GM12891 (cell line): ENCODE measurements at regions not wholly inside any gene's neighbourhood (a gene's known extent, or its start where the extent isn't known, plus 50 kb on each side); places are given as distances from the start of the nearest gene placed in this dataset.

Source experiments
- POLR2A ChIP-seq: IDR thresholded peaks from 2 replicates; pipeline ENCODE4 v1.6.1; 2011; ENCODE audit warnings: low read depth, low read length, control low read depth
- POLR2AphosphoS5 ChIP-seq: IDR thresholded peaks from 2 replicates; pipeline ENCODE4 v1.6.1; 2011; ENCODE audit warnings: low read depth, low read length, control low read depth
- SPI1 ChIP-seq: IDR thresholded peaks from 2 replicates; pipeline ENCODE4 v1.6.1; 2011; ENCODE audit warnings: low read depth, low read length, control low read depth
- TAF1 ChIP-seq: IDR thresholded peaks from 2 replicates; pipeline ENCODE4 v1.6.1; 2011; ENCODE audit warnings: low read depth, low read length, control low read depth

- TF ChIP-seq POLR2AphosphoS5 (no peak), POLR2A (no peak), TAF1 (no peak), SPI1 (no peak)
Measured at GRCh38 chr21:23152130-23152529, 2153.9 kb downstream of the NCAM2 start.
